ENCODE measurements at regions not wholly inside any gene's neighbourhood (a gene's known extent, or its start where the extent isn't known, plus 50 kb on each side); places are given as distances from the start of the nearest gene placed in this dataset.

DNA sequence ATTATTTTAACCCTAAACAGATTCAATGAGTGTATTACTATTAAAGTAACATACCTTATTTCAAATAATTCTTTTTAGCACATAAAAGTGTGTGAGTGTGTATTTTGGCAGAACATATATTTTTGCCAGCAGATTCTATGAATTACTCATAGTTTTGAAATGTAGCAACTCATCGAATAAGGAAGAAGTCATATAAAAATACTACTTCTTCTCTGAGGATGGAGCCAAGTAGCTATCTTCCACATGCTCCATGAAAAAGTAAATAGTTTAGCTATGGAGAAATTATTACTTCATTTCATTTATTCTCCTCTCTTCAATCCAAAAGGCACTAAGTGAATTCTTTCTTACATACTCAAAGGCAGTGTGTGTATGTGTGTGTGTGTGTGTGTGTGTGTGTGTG, 1090.4 kb upstream of the CDH6 start:
- TF ChIP-seq, protein P1, sequence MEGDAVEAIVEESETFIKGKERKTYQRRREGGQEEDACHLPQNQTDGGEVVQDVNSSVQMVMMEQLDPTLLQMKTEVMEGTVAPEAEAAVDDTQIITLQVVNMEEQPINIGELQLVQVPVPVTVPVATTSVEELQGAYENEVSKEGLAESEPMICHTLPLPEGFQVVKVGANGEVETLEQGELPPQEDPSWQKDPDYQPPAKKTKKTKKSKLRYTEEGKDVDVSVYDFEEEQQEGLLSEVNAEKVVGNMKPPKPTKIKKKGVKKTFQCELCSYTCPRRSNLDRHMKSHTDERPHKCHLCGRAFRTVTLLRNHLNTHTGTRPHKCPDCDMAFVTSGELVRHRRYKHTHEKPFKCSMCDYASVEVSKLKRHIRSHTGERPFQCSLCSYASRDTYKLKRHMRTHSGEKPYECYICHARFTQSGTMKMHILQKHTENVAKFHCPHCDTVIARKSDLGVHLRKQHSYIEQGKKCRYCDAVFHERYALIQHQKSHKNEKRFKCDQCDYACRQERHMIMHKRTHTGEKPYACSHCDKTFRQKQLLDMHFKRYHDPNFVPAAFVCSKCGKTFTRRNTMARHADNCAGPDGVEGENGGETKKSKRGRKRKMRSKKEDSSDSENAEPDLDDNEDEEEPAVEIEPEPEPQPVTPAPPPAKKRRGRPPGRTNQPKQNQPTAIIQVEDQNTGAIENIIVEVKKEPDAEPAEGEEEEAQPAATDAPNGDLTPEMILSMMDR (IDR thresholded peaks at IDR 0.05): no peak
- no peak for TF ChIP-seq POLR2AphosphoS5 (IDR thresholded peaks at IDR 0.05)
- TF ChIP-seq POLR2A (IDR thresholded peaks at IDR 0.05): no peak

Data from prostate gland (tissue), 2 donors.